Stimulated activated CD4-positive, alpha-beta T cell treated with anti-CD3 and anti-CD28 coated beads, Interleukin-1b, Interleukin-23, amount 100 ng/mL, for 4 hours (primary cell): ENCODE measurements at regions not wholly inside any gene's neighbourhood (a gene's known extent, or its start where the extent isn't known, plus 50 kb on each side); places are given as distances from the start of the nearest gene placed in this dataset.

ENCODE experiments used
- DNase-seq, 2 donors: peaks; one replicate each; pipeline ENCODE4 v3.0.0-alpha.2; 2020; ENCODE audit warnings: low read depth in 2 of 2

DNA sequence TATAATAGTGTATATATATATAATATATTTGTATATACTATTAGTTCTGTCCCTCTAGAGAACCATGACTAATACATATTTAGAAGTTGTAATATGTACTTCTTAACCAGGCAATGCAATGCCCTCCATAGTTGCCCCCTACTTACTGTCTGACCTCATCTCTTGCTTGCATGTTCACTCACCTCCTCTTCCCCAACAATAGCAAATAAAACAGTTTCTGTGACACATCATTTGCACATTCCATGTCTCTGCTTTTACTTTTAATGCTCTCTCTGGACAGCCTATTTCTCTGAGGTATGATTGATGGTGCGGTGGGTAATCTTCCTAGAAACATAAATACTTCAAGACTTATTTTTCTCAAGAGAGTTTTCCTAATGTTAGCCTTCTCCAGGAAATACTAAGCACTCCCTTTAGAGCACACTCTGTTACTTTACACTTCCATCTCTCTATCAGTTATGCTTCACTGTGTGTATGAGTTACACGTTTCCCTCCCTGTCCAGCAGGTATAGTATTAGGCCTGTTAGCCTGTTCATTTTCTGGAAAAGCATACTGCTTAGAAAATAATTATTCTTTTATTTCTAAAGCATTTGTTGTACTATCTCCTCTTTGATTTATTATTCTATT lies 295.6 kb upstream of the LRATD1 start:
- DNase-seq = no peak

DNA sequence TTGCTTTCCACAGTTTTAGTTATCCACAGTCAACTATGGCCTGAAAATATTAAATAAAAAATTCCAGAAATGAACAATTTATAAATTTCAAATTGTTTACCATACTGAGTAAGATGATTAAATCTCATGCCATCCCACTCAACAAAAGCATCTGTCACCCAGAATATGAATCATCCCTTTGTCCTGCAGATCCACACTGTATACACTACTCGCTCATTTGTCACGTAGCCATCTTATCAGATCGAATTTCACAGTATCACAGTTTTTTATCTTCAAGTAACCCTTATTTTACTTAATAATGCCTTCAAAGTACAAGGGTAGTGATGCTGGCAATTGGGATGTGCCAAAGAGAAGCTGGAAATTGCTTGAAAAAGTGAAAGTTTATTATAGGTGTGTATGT lies 291.8 kb upstream of the LRATD1 start:
- no peak for DNase-seq

DNA sequence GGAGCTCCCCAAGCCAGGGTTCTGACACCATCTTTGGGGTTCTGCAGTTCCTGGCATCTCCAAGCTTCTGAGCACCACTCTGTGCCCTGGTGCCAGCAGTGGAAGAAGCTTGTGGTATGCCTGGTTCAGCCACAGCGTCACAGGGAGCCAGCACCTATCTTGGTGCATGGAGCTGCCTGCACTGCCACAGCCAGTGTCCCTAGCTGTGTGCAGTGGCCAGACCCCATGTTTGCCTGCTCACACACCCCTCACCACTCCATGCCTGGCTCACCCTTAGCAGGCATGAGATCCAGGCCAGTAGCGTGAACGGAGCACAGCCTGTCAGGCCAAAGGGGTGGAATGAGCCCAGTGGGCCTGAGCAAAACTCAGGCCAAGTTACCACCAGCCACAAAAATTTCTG lies 290.2 kb upstream of the LRATD1 start:
- DNase-seq = no peak

DNA sequence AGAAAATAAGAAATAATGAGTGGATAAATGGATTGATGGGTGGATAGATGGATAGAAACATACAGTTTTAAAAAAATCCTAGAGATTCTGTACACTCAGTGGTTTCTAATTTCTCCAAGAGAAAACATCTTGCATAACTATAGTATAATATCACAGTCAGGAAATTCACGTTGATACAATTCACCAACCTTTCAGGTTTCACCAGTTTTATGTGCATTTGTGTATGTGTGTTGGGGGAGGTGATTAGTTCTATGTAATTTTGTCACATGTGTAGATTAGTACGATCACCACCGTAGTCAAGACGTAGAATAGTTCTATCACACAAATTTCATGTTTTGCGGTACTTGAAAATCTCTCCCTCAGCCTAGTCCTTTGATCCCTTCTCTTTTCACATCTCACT lies 288.2 kb upstream of the LRATD1 start:
- DNase-seq = no peak

DNA sequence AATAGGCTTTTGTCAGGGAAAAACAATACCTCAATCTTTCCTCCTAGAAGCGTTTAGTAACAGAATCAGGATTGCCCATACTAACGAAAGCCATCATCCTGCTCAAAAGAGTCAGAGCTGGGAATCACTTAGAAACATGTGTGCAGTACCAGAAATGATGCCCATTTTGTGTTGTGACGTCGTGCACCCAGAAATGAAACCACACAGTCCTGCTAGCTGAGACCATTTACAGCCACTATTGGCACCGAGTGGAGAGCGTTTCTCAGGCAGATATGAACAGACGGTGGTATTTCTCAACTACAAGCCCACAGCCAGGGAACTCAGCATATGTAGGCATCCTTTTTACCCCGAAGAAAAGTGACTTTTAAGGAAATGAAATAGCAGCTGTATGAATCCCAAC lies 284.3 kb upstream of the LRATD1 start:
- DNase-seq = no peak

DNA sequence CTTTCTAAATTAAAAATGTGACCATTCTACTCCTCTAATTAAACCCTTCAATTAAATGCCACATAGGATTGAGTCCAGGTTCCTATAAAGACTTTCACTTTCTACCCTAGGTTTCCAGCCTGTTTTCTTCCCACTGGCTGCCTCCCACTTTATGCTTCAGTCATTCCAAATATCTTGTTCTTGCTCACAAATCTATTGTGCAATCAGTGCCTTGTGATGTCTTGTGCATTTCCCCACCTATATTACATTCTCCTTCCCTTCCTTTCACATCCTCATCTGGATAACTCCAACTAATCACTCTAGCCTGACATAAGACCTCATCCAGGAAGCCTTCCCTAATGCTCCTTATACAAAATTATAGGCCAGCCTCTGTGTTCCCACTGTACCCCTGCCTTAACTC lies 281.7 kb upstream of the LRATD1 start:
- DNase-seq = no peak

DNA sequence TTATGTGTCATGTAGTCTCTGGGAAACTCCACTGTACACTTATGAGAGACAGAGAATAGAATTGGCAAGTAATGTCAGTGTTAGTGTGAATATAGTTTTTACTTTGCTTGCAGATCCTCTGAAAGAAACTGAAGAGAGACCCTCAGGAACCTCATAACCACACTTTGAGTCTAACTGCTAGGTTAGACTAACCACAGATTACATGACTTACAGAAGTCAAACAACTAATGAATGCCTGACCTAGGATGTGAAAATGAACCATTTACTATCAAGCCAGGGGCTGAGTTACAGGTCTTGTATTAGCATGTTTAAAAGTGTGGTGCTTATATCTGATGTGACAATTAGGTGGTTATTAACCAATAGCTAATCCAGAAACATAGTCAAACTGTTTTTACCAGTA lies 280.4 kb upstream of the LRATD1 start:
- no peak for DNase-seq

DNA sequence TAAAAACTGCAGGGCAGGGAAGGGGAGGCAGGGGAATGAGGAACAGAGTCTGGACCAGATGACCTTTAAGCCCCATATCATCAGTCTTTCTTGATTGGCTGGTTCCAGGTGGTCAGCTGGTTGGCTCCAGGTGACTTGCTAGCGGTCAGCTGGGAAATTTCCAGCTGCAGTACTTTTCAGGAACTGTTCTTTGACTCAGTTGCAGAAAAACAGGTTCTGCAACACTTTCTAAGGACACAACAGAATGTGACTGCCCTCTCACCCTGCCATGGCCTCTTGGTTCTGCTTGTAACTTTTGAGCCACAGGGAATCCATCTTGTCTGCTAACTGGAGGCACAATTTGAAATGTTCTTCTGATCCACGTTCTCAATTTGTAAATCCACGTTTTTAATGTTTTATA lies 278.3 kb upstream of the LRATD1 start:
- no peak for DNase-seq

DNA sequence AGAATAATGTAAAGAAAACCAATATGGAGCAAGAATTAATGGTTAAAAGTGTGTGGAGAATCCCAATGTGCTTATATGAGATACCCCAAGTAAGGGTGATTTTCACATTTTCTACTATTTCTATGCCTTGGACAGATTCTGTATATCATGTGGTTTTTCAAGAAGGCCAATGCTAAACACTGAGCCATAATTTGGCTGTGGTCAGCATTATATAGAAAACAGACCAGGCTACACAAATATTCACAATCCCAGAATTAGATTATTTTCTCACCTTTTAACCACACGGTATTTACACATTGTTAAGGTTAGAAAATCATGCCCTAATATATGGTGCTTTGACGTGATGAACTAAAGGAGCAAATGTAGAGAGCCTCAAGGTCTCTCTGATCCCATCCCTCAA lies 277.4 kb upstream of the LRATD1 start:
- DNase-seq = no peak

DNA sequence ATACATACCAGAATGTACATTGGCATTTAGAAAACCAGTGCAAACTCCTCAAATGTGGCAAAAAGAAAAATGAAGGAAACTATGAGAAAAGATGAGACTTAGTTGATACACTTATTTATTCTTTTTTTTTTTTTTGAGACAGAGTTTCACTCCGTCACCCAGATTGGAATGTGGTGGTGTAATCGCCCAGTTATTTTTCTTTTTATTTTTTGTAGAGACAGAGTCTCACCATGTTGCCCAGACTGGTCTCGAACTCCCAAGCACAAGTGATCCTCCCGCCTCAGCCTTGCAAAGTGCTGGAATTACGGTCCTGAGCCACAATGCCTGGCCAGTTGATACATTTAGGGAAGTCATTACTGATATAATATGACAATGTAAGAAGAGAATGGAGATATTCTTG lies 274.2 kb upstream of the LRATD1 start:
- DNase-seq = no peak

DNA sequence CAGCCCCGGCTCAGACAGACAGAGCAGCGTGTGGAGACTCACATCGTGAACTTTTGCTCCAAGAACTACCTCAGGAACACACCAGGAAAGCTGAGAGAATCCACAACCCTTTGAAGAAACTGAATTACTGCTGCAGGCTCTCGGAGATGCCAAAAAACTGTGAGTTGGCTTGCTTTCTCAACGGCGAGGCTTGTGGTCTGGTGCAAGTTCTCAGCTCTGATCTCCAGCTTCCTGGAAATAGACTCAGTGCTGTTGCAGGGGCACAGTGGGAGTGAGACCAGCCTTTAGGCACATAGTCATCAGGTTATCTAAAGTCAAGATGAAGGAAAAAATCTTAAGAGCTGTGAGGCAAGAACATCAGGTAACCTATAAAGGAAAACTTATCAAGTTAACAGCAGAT lies 273.7 kb upstream of the LRATD1 start:
- DNase-seq = no peak

DNA sequence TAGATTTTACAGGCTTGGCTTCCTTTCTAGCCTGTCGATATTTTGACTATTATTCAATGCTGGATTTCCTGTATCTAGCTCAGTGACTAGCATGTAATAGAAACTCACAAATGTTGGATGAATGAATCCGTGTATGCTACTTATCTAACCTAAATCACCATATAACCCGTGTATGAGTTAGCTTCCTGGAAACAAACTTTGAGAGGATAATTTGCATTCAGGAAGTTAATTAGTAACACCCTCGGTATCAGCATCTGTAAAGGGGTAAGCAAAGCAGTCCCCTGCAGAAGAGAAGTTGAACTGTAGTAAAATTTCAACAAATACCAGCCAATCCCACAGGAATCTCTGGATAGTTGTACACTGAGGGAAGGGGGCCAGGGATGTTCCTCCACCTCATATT lies 269.4 kb upstream of the LRATD1 start:
- no peak for DNase-seq

DNA sequence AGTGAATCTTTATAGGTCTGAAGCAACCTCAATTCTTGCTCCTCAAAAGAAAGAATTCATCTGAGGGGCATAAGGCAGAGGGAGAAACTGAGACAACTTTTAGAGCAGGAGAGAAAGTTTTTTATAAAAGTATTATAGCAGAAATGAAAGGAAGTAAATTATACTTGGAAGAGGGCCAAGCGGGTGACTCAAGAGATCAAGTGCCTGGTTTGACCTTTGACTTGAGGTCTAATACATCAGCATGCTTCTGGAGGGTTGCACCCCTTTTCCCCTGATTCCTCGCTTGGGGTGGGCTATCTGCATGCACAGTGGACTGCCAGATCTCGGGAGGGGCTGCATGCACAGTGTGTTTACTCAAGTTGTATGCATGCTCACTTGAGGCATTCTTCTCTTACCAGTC lies 268.5 kb upstream of the LRATD1 start:
- no peak for DNase-seq

DNA sequence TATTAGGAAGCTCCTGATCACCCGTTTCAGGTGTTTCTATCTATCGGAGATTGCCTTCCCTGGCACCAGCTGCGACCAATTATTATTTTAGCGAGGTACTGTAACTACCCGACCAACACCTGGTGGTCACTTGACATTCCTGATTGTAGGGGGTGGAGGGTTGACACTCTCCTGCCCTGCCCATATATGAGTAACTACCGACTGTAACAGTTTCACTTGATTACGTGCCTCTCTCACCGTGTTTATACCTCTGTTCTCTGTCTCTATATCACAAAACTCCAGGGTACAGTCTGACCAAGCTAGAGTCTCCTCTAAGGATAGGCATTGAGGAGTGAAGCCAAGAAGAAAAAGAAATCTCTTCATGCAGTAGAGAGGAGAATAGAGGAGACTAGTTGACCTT lies 268.0 kb upstream of the LRATD1 start:
- no peak for DNase-seq

DNA sequence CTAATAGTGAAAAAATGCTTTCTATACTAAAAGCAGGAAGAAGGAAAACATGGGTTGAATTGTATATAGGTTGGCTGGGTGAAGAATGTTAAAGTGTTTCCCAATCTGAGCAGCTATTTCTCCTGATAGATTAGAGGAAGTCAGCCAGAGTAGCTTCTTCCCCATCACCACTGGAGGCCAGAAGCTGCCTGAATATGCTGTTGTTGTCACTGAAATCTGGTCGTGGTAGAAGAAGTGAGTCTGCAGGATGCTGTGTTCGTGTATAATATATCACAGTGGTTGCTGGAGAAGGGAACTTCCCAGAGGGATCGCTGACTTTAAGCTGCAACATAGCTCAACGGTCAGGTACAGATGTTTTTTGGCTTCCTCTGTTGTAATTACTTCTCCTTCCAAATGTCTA lies 247.5 kb upstream of the LRATD1 start:
- no peak for DNase-seq

DNA sequence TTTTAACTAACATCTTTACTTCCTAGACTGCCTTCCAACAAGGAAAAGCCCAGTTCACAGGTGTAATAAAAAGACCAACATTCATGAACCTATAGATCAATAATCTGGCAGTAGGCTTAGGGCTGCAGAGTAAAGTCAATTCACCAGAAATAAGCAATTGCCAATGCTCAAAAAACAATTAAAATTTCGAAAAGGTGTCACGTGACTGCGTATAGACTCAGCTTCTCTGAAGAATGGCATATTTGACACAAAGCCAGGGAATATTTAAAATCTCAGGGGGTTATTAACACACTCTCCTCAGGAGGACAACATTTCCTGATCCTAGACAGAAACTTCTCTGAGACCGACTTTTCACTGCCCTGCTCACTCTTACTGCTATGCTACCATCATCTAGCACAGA lies 245.2 kb upstream of the LRATD1 start:
- no peak for DNase-seq

DNA sequence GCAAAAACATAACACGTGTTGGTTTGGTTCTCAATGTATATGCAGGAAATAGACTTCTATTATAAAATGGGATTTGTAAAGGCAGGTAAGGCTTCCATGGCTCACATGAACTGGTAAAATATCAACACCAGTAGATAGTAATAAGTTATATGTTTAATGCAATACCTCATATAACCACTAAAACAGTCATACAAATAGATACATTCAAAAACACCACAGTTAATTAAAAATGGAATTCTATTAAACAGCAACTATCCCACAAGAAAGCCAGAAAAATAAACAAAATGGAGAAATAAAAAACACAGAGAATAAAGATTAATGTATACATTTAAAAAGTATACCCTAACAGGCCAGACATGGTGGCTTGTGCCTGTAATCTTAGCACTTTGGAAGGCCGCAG lies 243.8 kb upstream of the LRATD1 start:
- DNase-seq = no peak

DNA sequence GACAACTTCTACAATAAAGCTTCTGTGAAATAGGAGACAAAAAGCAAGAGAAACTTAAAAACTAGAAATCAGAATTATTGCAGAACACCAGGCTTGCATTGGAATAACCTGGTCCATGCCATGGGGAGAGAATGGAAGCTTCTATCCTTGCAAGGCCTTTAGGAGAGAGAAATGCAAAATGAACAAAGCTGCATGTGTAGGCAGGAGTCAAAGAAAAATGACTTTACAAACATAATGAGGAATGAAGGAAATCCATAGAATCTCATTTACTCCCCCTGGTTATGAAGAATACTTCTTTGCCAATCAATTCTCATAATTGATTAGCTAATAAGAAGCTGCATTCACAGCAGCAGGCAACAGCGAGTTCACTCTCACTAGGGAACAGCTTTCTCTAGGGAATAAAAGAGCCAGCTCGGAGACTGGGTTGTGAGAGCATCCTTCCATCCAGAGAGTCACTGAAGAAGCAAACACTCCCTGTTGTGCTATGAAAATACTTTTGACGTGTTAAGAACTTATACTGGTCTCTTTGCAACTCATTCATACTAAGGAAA lies 235.9 kb upstream of the LRATD1 start:
- no peak for DNase-seq

DNA sequence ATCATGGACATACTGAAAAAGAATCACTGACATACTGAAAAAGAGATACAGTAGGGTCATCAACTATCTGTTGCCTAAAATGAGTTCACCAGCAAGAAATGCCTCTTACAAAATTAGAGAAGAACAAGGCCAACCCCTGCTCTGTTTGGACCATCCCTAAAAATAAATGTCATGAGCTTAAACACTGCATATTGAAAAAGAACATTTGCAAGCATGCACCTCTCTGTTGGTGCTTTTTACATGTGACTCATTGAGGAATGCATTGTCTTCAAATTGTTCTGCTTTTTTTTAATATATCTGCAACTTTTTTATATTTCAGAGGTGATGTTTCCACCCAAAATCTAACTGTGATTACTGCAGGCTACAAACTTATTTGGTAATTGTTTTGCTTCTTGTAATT lies 233.9 kb upstream of the LRATD1 start:
- DNase-seq = no peak

DNA sequence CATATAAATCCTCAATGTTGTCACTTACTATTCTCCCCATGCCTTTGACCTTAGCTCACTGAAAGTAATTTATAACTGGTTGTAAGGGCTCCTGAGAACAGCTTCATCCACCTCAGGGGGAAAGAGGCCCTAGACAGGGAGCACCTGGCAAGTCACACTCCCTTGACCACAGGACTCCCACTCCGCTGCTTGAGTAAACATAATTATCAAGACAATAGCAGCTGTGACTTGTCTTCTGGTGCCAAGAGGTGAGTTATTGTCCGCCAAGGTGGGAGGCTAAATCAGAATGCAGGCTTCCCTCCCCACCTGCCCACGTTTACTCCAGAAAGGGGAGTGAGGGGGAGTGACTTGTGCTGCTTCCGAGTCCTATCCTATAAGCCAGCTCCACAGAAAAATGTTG lies 230.6 kb upstream of the LRATD1 start:
- no peak for DNase-seq

DNA sequence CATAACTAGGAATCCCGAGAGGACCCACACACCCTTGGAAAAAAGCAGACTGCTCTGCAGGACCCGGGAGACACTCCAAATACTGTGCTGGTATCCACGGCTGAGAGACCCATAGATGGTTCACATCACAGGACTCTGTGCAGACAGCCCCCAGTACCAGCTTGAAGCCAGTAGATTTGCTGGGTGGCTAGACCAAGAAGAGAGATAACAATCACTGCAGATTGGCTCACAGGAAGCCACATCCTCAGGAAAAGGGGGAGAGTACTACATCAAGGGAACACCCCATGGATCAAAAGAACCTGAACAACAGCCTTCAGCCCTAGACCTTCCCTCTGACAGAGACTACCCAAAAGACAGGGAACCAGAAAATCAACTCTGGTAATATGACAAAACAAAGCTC lies 223.8 kb upstream of the LRATD1 start:
- no peak for DNase-seq

DNA sequence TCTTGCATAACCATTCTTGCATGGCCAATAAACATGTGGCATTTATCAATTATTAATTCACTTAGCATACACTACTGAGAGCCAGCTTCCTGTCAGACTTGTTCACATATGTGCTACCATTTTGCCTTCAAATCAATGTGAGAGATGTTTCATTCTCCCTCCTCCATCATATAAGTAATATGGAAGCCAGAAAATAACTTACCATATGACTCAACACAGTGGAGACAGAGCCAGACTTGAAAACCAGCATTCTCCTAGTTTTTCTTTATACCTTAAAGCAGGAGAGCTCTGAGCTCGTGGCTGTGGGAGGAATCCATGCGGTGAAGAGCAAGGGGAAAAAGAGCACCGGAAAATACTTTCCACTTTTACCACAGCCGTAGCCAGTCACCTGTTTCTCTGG lies 215.0 kb upstream of the LRATD1 start:
- DNase-seq = no peak

DNA sequence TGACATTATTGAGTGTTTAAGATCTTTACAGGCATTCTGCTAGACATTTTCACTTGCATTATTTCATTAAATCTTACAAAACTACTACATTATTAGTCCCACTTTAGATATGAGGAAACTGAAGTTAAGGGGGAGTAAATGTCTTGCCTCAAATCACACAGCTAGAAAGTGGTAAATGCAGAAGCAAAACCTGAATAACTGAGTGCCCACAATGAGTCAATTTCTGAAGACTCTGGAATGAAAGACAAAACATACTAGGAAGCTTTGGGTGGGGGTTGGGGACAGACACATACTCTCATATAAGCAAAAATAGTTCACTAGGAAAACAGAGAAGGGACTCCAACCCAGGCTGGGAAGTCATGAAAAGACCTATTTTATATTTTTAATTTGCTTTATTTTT lies 214.4 kb upstream of the LRATD1 start:
- no peak for DNase-seq

DNA sequence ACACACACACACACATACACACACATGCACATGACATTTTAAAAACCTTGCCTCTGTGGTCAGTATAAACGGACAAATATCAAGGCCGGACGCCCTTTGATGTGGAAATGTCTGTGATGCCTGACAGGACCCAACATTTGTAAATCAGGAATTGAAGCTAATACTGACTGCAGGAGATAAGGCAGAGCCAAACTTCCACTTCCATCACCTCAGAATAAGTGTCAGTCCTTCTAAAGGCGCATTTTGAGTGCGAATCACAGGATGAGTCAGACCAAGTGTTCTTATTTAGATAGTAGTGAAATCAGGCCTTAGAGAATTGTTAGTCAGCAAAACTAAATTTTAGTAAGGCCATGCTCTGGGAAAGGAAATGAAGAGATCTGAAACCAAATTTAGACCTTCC lies 211.7 kb upstream of the LRATD1 start:
- DNase-seq = no peak
